GM12865 (cell line): ENCODE measurements at regions not wholly inside any gene's neighbourhood (a gene's known extent, or its start where the extent isn't known, plus 50 kb on each side); places are given as distances from the start of the nearest gene placed in this dataset.

Source experiments
- DNase-seq: peaks from one replicate; pipeline ENCODE4 v3.0.0; 2010; ENCODE audit warnings: low read depth
- H3K4me3 ChIP-seq: 2 replicates; pipeline ENCODE4 v1.5.1; 2011; ENCODE audit warnings: mild to moderate bottlenecking, low read depth, low read length, control low read depth
- TF ChIP-seq, protein P1 (sequence below): IDR thresholded peaks from 2 replicates; pipeline ENCODE4 v1.5.1; 2011; ENCODE audit warnings: low read length, control low read depth, low read depth, inconsistent platforms; ENCODE audit not compliant: insufficient read depth; ENCODE audit errors: missing control alignments

DNA sequence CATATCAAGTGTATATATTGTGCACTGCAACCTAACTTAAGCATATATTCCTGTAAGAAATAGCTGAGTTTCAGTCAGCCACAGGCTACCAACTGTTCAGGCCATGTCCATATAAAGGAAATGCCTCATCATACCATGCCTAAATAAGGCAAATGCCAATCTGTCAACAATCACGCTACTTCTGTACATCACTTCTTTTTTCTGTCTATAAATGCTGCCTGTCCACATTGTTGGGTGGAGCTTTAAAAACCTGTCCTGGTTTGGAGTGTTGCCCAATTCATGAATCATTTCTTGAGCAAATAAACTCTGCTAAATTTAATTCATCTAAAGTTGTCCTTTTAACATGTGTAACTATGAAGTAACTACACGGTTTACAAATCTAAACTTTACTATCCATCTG is 1091.9 kb downstream of the NSUN3 start:
- no peak for DNase-seq
- H3K4me3 ChIP-seq: no peak overlapping the region
- TF ChIP-seq, protein P1, sequence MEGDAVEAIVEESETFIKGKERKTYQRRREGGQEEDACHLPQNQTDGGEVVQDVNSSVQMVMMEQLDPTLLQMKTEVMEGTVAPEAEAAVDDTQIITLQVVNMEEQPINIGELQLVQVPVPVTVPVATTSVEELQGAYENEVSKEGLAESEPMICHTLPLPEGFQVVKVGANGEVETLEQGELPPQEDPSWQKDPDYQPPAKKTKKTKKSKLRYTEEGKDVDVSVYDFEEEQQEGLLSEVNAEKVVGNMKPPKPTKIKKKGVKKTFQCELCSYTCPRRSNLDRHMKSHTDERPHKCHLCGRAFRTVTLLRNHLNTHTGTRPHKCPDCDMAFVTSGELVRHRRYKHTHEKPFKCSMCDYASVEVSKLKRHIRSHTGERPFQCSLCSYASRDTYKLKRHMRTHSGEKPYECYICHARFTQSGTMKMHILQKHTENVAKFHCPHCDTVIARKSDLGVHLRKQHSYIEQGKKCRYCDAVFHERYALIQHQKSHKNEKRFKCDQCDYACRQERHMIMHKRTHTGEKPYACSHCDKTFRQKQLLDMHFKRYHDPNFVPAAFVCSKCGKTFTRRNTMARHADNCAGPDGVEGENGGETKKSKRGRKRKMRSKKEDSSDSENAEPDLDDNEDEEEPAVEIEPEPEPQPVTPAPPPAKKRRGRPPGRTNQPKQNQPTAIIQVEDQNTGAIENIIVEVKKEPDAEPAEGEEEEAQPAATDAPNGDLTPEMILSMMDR: no peak

DNA sequence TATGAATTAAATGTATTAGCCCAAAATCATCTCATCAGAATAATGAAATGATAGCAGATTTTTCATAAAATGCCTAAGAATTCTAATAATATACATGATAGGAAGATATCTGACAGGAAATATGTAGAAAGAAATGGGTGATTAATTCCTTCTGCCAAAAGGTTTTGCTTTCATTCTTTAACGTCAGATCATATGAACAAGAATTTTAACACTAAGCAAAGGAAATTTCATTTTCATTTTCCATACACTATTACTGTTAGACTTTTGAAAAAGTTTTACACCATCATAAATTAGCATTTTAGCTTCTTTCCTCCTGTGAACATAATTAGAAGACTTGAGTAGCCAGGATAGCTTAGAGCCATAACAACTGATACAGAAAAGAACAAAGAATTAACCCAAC is 1099.9 kb downstream of the NSUN3 start:
- no peak for DNase-seq

DNA sequence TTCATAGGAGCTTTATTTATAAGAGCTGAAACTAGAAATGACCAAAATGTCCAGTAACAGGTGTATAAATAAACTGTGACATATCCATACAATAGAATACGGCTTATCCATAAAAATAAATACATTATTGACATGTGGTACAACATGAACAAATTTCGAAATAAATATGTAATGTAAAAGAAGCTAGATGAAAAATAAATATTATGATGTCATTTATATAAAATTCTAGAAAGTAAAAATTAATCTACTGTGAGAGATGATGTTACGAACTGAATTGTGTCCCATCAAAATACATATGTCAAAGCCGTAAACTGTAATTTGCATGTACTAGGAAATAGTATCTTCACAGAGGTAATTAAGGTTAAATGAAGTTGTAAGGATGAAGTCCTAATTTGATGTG is 1104.9 kb downstream of the NSUN3 start:
- DNase-seq: no peak
- H3K4me3 ChIP-seq: no peak overlapping the region
- TF ChIP-seq, protein P1: no peak

More for the DNA sequence above, 1099.9 kb downstream of the NSUN3 start:
- TF ChIP-seq, protein P1: no peak
- no peak overlapping the region for H3K4me3 ChIP-seq

DNA sequence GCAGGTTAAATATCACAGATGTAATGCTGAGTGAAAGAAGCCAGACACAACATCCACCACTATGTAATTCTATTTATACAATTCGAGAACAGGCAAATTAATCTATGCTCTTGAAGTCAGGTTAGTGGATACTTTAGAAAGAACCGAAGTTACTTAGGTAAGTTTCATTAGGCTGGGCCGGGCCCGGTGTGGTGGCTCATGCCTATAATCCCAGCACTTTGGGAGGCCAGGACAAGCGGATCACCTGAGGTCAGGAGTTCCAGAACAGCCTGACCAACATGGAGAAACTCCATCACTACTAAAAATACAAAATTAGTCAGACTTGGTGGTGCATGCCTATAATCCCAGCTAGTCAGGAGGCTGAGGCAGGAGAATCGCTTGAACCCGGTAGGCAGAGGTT is 1105.7 kb downstream of the NSUN3 start:
- H3K4me3 ChIP-seq: no peak overlapping the region
- DNase-seq: no peak
- TF ChIP-seq, protein P1: no peak

DNA sequence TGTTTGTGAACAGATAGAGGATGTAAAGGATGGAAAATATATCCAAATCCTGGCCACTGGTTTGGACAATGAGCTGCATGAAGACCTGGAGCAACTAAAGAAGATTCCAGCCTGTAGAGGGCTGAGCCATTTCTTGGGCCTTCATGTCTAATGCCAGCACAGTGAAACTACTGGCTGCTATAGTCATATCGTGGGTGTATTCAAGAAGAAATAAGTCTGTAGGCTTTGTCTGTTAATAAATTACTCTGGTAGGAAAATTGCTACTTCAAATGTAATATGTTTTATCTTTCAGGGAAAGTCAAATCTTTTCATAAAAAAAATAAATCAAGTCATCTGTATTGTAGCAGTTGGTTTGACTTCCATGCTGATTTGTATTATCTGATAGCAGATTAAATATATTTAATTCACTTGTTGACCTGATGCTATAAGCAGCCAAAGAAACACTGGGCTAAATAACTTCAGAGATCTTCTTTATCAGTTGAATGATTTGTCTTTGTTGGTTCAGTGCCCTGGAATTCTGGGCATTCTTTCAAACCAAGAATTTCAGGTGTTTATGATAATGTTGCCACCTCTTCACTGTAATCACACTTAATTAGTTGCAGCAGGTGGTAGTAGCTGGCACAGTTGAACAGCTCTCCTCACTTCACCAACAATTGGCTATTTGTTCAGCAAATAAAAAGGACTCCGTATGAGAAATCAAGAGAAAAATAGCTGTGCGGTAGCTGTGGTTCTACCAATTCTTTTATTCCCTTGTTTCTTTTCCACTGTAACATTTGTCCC is 1109.5 kb downstream of the NSUN3 start:
- DNase-seq: no peak
- no peak overlapping the region for H3K4me3 ChIP-seq
- TF ChIP-seq, protein P1: no peak

DNA sequence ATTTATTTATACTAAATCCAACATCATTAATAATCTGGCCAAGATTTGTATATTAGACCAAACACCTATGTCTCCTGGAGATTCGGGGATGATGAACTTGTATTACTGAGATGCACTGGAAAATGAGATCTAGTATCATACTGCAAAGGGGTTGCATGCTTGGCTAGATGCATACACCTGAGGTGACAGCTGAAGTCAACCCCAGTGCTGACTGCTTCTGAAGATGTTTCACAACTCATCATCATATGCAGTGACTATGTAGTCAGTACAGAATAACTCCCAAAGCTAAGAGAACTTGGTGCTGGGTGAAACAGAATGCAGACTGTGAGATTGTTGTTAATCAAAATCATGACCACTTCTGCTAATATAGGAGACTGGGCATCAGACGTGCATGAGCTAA is 1114.2 kb downstream of the NSUN3 start:
- DNase-seq: no peak
- no peak overlapping the region for H3K4me3 ChIP-seq
- TF ChIP-seq, protein P1: no peak

DNA sequence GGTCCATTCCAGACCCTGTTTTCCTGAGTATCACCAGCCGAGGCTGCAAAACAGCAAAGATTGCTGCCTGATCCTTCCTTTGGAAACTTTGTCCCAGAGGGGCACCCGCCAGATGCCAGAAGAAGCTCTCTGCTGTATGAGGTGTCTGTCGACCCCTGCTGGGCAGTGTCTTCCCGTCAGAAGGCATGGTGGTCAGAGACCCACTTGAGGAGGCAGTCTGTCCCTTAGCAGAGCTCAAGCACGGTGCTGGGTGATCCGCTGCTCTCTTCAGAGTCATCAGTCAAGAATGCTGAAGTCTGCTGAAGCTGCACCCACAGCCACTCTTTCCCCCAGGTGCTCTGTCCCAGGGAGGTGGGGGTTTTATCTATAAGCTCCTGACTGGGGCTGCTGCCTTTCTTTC is 1121.2 kb downstream of the NSUN3 start:
- TF ChIP-seq, protein P1: no peak
- DNase-seq: no peak
- H3K4me3 ChIP-seq: no peak overlapping the region
